ENCODE measurements at regions not wholly inside any gene's neighbourhood (a gene's known extent, or its start where the extent isn't known, plus 50 kb on each side); places are given as distances from the start of the nearest gene placed in this dataset.
"Not testable (repeated sequence)": the region's sequence is repeated elsewhere in the genome, so short reads cannot be mapped to it uniquely, and the experiment has no call there.

GRCh38 chr9:78900500-78900899 lies 603.6 kb downstream of the PSAT1 start:
- H3K36me3 ChIP-seq: no peaks in the 10 kb centered on the region
- no peaks in the 10 kb centered on the region; the same call in 1 of the 2 replicates for H3K4me1 ChIP-seq (replicated peaks)
- H3K27ac ChIP-seq: no peak overlapping the region
- H3K27me3 ChIP-seq (replicated peaks): no peaks in the 10 kb centered on the region
- H3K9me3 ChIP-seq (replicated peaks): no peaks in the 10 kb centered on the region
- no peak overlapping the region for H3K4me3 ChIP-seq
- DNase-seq (ENCODE audit: low read depth in 1 of 2, low spot score in 2 of 2): no peak

DNA sequence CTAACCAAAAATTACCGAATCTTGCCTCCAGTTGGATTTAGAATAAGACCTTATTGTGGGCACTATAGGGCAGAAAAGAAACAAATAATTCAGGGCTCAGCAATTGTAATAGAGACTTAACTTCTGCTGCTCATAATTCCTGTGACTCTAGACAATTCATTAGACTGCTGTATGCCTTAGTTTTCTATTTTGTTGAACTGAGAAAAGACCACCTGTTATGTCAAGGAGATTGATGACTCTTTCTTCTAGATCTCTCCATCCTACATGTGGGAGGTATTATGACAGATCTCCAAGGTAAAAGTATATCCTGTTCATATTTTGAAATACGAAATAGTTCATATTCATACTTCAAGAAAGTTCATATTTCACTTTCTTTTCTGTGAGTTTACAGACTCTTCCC lies 605.1 kb downstream of the PSAT1 start:
- H3K4me3 ChIP-seq: no peak overlapping the region
- H3K4me1 ChIP-seq (replicated peaks): no peaks in the 10 kb centered on the region; the same call in 1 of the 2 replicates
- H3K27me3 ChIP-seq (replicated peaks): no peaks in the 10 kb centered on the region
- no peaks in the 10 kb centered on the region for H3K36me3 ChIP-seq
- no peak for DNase-seq (ENCODE audit: low read depth in 1 of 2, low spot score in 2 of 2)
- no peaks in the 10 kb centered on the region for H3K9me3 ChIP-seq (replicated peaks)
- H3K27ac ChIP-seq: no peak overlapping the region

- no peak overlapping the region for H3K4me3 ChIP-seq
- H3K36me3 ChIP-seq: no peaks in the 10 kb centered on the region
- no peaks in the 10 kb centered on the region for H3K4me1 ChIP-seq (replicated peaks)
- no peak overlapping the region for H3K27ac ChIP-seq
- H3K27me3 ChIP-seq (replicated peaks): no peaks in the 10 kb centered on the region
- no peaks in the 10 kb centered on the region for H3K9me3 ChIP-seq (replicated peaks)
- DNase-seq (ENCODE audit: low read depth in 1 of 2, low spot score in 2 of 2): no peak
These were observed 606.7 kb downstream of the PSAT1 start for GRCh38 chr9:78903581-78903980.

GRCh38 chr9:78904686-78905085 lies 607.8 kb downstream of the PSAT1 start:
- Histone ChIP-seq H3K27ac (no peak overlapping the region), H3K4me3 (no peak overlapping the region)
- DNase-seq (ENCODE audit: low read depth in 1 of 2, low spot score in 2 of 2): no peak

DNA sequence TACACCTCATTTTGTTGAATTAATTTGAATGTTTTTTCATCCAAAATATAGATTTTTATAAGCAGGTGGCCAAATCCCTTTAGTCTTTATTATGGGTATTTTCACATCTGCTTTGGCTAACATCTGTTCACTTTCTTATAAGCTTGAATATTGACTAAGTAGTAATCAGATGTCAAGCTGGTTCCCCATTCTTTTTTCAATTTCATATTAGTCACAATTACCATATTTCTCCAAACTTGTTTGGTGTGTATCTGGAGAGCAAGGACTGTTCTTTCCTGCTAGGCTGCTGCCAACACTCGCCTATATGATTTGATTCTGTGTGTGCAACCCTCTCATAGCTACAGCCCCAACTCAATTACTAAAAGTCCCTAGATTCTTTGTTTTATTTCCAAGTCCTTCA lies 608.5 kb downstream of the PSAT1 start:
- Histone ChIP-seq H3K27ac (no peak overlapping the region), H3K4me1 (replicated peaks) (no peaks in the 10 kb centered on the region), H3K27me3 (replicated peaks) (no peaks in the 10 kb centered on the region), H3K4me3 (no peak overlapping the region), H3K9me3 (replicated peaks) (no peaks in the 10 kb centered on the region), H3K36me3 (no peaks in the 10 kb centered on the region)
- DNase-seq (ENCODE audit: low read depth in 1 of 2, low spot score in 2 of 2): no peak

More at GRCh38 chr9:78904686-78905085, 607.8 kb downstream of the PSAT1 start:
- no peaks in the 10 kb centered on the region for H3K27me3 ChIP-seq (replicated peaks)
- no peaks in the 10 kb centered on the region for H3K36me3 ChIP-seq
- H3K4me1 ChIP-seq (replicated peaks): no peaks in the 10 kb centered on the region
- H3K9me3 ChIP-seq (replicated peaks): no peaks in the 10 kb centered on the region

DNA sequence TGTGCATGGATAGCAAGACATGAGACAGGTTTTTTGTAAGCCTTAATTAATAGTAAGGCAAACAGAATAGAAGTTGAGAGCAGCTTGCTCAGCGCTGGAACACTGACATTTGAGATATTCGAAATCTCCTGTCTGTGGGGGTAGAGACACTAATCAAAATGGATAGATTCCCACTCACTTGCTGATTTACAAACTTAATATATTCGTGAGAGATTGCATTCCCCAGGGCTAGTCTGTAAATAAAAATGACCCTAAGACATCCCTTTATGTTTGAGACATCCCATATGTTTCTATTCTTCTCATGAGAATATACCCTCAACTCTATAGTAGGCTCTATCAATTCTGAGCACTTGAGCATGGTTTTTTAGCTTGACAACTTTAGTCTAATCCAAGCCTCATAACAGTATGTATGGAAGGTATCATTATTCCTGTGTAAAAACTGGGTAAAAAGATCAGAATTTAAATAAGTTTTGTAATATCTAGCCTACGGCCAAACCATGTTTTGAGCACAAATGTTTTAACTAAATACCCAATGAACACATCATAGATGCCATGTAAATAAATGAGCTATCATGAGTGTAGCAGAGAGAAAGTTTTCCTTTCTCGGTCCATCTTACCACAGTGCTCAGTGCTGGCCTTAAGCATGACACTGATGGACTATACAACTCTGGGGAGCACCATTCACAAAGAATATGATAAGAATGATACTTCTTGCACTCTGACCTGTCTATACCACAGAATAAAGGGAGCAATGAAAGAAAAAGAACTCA lies 609.2 kb downstream of the PSAT1 start:
- H3K9me3 ChIP-seq (replicated peaks): no peaks in the 10 kb centered on the region
- H3K36me3 ChIP-seq: no peaks in the 10 kb centered on the region
- H3K27ac ChIP-seq: no peak overlapping the region
- H3K27me3 ChIP-seq (replicated peaks): no peaks in the 10 kb centered on the region
- DNase-seq (ENCODE audit: low read depth in 1 of 2, low spot score in 2 of 2): no peak
- no peaks in the 10 kb centered on the region for H3K4me1 ChIP-seq (replicated peaks)
- no peak overlapping the region for H3K4me3 ChIP-seq

- H3K27ac ChIP-seq: no peak overlapping the region
- H3K4me1 ChIP-seq (replicated peaks): no peaks in the 10 kb centered on the region
- H3K36me3 ChIP-seq: no peaks in the 10 kb centered on the region
- H3K27me3 ChIP-seq (replicated peaks): no peaks in the 10 kb centered on the region
- no peak for DNase-seq (ENCODE audit: low read depth in 1 of 2, low spot score in 2 of 2)
- no peak overlapping the region for H3K4me3 ChIP-seq
- H3K9me3 ChIP-seq (replicated peaks): no peaks in the 10 kb centered on the region
These were observed 612.6 kb downstream of the PSAT1 start for GRCh38 chr9:78909566-78909965.

DNA sequence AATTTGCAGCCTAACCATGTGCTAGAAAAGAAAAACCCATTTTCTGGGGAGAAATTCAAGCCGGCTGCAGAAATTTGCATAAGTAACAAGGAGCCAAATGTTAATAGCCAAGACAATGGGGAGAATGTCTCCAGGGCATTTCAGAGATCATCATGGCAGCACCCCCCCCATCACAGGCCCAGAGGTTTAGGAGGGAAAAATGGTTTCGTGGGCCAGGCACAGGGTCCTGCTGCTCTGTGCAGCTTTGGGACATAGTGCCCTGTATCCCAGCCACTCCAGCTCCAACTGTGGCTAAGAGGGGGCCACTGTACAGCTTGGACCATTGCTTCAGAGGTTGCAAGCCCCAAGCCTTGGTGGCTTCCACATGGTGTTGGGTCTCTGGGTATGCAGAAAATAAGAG lies 620.0 kb downstream of the PSAT1 start:
- not testable (repeated sequence) for H3K36me3 ChIP-seq; H3K4me1 ChIP-seq (replicated peaks); H3K4me3 ChIP-seq; H3K27ac ChIP-seq; H3K27me3 ChIP-seq (replicated peaks); H3K9me3 ChIP-seq (replicated peaks); DNase-seq (ENCODE audit: low read depth in 1 of 2, low spot score in 2 of 2)

DNA sequence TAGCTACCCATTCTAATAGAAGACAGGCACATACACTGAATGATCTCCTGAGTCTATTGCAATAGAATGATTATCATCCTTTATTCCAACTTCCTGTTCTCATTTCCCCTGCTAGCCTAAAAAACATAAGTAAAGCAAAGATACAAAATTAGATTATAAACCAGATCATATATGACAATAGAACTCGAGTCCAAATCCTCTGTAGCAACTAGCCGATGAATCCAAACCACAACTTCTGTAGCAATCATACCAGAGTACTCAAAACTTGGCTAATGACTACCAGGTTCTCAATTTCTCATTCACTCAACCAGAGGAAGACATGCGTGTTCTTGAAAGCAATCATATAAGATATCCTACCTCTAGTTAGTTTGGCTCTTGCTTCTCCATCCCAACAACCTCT lies 622.1 kb downstream of the PSAT1 start:
- Histone ChIP-seq H3K27me3 (replicated peaks) (no peaks in the 10 kb centered on the region), H3K4me1 (replicated peaks) (no peaks in the 10 kb centered on the region), H3K27ac (no peak overlapping the region), H3K9me3 (replicated peaks) (no peaks in the 10 kb centered on the region), H3K4me3 (no peak overlapping the region), H3K36me3 (no peaks in the 10 kb centered on the region)
- DNase-seq (ENCODE audit: low read depth in 1 of 2, low spot score in 2 of 2): no peak

DNA sequence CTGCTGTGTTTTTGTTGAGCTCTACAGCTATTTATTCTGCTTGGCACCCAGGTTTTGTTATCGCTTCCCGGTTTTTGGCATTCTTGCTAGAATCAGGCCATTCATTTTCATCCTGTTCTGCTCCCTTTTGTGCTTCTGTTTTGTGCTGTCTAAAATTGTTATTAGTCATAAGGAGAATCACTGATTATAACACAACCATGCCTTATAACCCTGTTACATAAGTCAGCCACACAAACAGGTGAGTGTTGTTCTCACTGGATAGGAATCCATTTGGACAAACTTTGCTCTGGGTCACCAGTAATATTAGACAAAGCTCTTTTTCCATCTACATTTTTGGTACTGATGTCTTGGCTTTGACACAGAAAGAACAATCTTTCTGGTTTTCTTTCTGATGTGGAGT lies 622.8 kb downstream of the PSAT1 start:
- Histone ChIP-seq H3K4me1 (replicated peaks) (no peaks in the 10 kb centered on the region), H3K36me3 (no peaks in the 10 kb centered on the region), H3K27ac (no peak overlapping the region), H3K4me3 (no peak overlapping the region), H3K9me3 (replicated peaks) (no peaks in the 10 kb centered on the region), H3K27me3 (replicated peaks) (no peaks in the 10 kb centered on the region)
- no peak for DNase-seq (ENCODE audit: low read depth in 1 of 2, low spot score in 2 of 2)

GRCh38 chr9:78921341-78921740 lies 624.4 kb downstream of the PSAT1 start:
- no peak overlapping the region for H3K27ac ChIP-seq
- H3K4me3 ChIP-seq: no peak overlapping the region
- DNase-seq (ENCODE audit: low read depth in 1 of 2, low spot score in 2 of 2): no peak
- H3K4me1 ChIP-seq (replicated peaks): no peaks in the 10 kb centered on the region
- no peaks in the 10 kb centered on the region for H3K9me3 ChIP-seq (replicated peaks)
- no peaks in the 10 kb centered on the region for H3K27me3 ChIP-seq (replicated peaks)
- H3K36me3 ChIP-seq: no peaks in the 10 kb centered on the region

DNA sequence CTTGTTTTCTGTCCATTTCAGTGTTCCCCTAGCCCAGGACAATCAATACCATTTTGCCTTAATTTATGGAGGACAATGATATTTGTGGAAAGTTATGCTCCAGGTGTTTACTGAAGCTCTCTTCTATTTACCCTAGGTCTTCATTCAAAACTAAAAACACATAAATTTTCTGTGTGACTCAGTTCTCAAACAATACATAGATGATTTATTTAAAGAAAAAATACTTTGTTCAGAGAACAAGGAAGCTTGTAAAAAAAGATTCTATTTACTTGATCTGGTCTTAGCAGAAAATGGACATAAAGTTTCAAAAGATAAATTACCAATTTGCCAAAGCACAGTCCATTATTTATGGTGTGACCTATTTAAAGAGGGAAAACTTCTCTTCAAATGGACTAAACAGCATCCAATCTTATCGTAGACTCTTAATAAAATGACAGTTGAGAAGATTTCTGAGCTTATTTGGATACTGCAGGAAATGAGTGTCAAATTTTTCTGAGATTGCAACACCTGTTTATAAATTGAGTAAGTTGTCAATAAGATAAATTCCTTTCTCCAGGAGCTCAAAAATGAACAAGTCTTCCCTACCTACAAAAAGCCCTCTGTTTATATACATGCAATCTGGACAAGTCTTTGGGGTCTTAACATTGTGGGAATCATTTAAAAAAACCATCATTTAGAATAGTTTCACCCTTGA lies 627.2 kb downstream of the PSAT1 start:
- no peak for DNase-seq (ENCODE audit: low read depth in 1 of 2, low spot score in 2 of 2)
- no peaks in the 10 kb centered on the region for H3K27me3 ChIP-seq (replicated peaks)
- H3K27ac ChIP-seq: no peak overlapping the region
- H3K36me3 ChIP-seq: no peaks in the 10 kb centered on the region
- no peak overlapping the region for H3K4me3 ChIP-seq
- H3K4me1 ChIP-seq (replicated peaks): no peaks in the 10 kb centered on the region
- H3K9me3 ChIP-seq (replicated peaks): no peaks in the 10 kb centered on the region

DNA sequence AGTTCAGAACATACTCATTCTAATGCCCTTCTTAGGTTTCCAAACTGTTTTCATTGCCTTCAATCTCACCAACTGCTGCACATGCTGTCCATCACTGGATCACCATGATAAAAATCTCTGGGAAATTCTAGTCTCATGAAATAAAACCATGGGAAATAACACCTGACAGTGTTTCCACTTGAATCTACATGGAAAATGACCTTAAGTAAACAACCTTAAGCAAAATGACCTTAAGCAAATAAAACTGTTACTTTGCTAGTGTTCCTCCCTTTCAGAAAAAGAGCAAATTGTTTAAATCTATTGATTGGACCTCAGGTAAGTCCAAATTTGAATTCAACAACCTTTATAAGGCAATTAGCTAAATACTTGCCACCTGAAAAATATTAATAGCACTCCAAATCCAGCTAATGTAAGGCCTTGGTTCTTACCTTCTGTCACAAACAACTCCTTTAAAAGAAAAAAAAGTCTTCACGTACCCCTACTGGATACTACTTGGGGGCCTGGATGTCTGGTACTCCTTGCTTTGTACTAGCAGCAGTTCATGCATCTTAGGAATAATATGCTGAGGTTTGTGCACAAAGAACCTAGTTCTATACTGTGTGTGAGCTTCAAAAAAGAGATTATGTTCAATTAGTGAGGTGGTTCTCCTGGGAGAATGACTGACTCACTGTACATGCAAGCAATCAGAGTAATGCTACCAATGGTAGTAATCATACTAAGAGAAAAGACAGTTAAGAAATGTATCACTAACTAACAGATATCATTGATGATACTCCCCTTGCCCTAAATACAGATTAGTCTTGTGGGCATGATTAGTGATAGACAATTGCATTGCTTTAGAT lies 630.4 kb downstream of the PSAT1 start:
- no peaks in the 10 kb centered on the region for H3K36me3 ChIP-seq
- peaks cover 2% of the 10 kb centered on the region for H3K4me1 ChIP-seq (replicated peaks)
- H3K4me3 ChIP-seq: no peak overlapping the region
- H3K9me3 ChIP-seq (replicated peaks): no peaks in the 10 kb centered on the region
- no peaks in the 10 kb centered on the region for H3K27me3 ChIP-seq (replicated peaks)
- no peak overlapping the region for H3K27ac ChIP-seq
- DNase-seq (ENCODE audit: low read depth in 1 of 2, low spot score in 2 of 2): no peak
